Smooth muscle cell (in vitro differentiated cells): ENCODE measurements at regions not wholly inside any gene's neighbourhood (a gene's known extent, or its start where the extent isn't known, plus 50 kb on each side); places are given as distances from the start of the nearest gene placed in this dataset.
"Not testable (repeated sequence)": the region's sequence is repeated elsewhere in the genome, so short reads cannot be mapped to it uniquely, and the experiment has no call there.

ENCODE experiments used
- DNase-seq: peaks from one replicate; lab custom pipeline; 2025; ENCODE audit not compliant: unreplicated experiment; lab: John Stamatoyannopoulos, UW
- H2AFZ ChIP-seq: fragments of 200-600 bp; sonication (generic); 2 replicates; pipeline ENCODE4 v1.6.0; 2016; ENCODE audit warnings: antibody characterized with exemption, low read depth, mild to moderate bottlenecking
- H3F3A ChIP-seq: fragments of 200-600 bp; sonication (generic); 2 replicates; pipeline ENCODE4 v1.6.0; 2017; ENCODE audit warnings: antibody characterized with exemption, low read depth
- H3K27ac ChIP-seq: fragments of 200-600 bp; sonication (generic); 2 replicates; pipeline ENCODE4 v1.5.1; 2016; ENCODE audit warnings: low read depth, mild to moderate bottlenecking
- H3K27me3 ChIP-seq: fragments of 200-600 bp; sonication (generic); 2 replicates; pipeline ENCODE4 v1.6.1; 2016; ENCODE audit warnings: low read depth, mild to moderate bottlenecking
- H3K36me3 ChIP-seq: fragments of 200-600 bp; sonication (generic); 2 replicates; pipeline ENCODE4 v1.5.1; 2016; ENCODE audit warnings: low read depth
- H3K4me1 ChIP-seq: fragments of 200-600 bp; sonication (generic); 2 replicates; pipeline ENCODE4 v1.5.1; 2016; ENCODE audit warnings: low read depth
- H3K4me2 ChIP-seq: fragments of 200-600 bp; sonication (generic); 2 replicates; pipeline ENCODE4 v1.6.0; 2016; ENCODE audit warnings: mild to moderate bottlenecking
- H3K4me3 ChIP-seq: fragments of 200-600 bp; sonication (generic); 2 replicates; pipeline ENCODE4 v1.5.1; 2016; ENCODE audit warnings: mild to moderate bottlenecking
- H3K79me2 ChIP-seq: fragments of 200-600 bp; sonication (generic); 2 replicates; pipeline ENCODE4 v1.6.0; 2016; ENCODE audit warnings: low read depth, mild to moderate bottlenecking
- H3K9ac ChIP-seq: fragments of 200-600 bp; sonication (generic); 2 replicates; pipeline ENCODE4 v1.6.0; 2016; ENCODE audit warnings: low read depth
- H3K9me3 ChIP-seq: fragments of 200-600 bp; sonication (generic); replicated peaks from 2 replicates; pipeline ENCODE4 v1.5.1; 2016; ENCODE audit warnings: low read depth
- H4K20me1 ChIP-seq: fragments of 200-600 bp; sonication (generic); 2 replicates; pipeline ENCODE4 v1.6.0; 2016; ENCODE audit warnings: low read depth
- WGBS: methylation state at CpG from one replicate; pipeline ENCODE4 v1.1.7; 2016; ENCODE audit warnings: low lambda C conversion rate; 5-methylcytosine and 5-hydroxymethylcytosine counted together
- TF ChIP-seq, protein P1 (sequence below): fragments of 200-600 bp; sonication (generic); IDR thresholded peaks from 2 replicates; pipeline ENCODE4 v1.5.1; 2017; ENCODE audit warnings: borderline replicate concordance, mild to moderate bottlenecking, antibody characterized with exemption; ENCODE audit not compliant: insufficient read depth, poor library complexity, severe bottlenecking

DNA sequence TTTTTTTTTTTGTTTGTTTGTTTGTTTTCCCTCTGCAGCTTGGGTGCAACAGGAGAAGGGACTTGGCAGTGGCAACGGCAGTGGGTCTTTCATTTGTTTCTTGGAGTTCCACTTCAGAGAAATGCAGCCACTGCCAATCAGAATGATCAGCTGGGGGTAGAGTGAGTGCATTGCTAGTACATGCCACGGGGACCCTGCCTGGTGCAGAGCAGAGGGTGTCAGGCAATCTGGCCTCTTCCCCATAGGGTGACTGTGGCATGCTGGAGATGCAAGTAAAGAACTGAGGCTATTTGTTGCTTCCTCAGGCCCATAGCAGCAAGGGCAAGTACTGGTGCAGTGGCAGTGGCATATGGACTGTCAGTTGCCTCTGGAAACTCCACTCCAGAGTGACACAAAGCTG lies 1073.6 kb upstream of the EDIL3 start:
- no peaks in the 10 kb centered on the region for H3K9me3 ChIP-seq
- 92% methylated on average over 2 of the region's 2 CpGs for WGBS
- H3K4me2 ChIP-seq, result no peak overlapping the region
- no peaks in the 10 kb centered on the region for H3K27me3 ChIP-seq
- H3K27ac ChIP-seq, result no peak overlapping the region
- TF ChIP-seq, protein P1, sequence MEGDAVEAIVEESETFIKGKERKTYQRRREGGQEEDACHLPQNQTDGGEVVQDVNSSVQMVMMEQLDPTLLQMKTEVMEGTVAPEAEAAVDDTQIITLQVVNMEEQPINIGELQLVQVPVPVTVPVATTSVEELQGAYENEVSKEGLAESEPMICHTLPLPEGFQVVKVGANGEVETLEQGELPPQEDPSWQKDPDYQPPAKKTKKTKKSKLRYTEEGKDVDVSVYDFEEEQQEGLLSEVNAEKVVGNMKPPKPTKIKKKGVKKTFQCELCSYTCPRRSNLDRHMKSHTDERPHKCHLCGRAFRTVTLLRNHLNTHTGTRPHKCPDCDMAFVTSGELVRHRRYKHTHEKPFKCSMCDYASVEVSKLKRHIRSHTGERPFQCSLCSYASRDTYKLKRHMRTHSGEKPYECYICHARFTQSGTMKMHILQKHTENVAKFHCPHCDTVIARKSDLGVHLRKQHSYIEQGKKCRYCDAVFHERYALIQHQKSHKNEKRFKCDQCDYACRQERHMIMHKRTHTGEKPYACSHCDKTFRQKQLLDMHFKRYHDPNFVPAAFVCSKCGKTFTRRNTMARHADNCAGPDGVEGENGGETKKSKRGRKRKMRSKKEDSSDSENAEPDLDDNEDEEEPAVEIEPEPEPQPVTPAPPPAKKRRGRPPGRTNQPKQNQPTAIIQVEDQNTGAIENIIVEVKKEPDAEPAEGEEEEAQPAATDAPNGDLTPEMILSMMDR, result no peak
- no peaks in the 10 kb centered on the region for H3K36me3 ChIP-seq
- H3K4me3 ChIP-seq, result no peak overlapping the region
- no peak for DNase-seq
- H3F3A ChIP-seq, result no peaks in the 10 kb centered on the region
- H3K9ac ChIP-seq, result no peak overlapping the region
- H3K4me1 ChIP-seq, result no peaks in the 10 kb centered on the region
- H2AFZ ChIP-seq, result no peak overlapping the region
- H4K20me1 ChIP-seq, result no peaks in the 10 kb centered on the region
- no peaks in the 10 kb centered on the region for H3K79me2 ChIP-seq

DNA sequence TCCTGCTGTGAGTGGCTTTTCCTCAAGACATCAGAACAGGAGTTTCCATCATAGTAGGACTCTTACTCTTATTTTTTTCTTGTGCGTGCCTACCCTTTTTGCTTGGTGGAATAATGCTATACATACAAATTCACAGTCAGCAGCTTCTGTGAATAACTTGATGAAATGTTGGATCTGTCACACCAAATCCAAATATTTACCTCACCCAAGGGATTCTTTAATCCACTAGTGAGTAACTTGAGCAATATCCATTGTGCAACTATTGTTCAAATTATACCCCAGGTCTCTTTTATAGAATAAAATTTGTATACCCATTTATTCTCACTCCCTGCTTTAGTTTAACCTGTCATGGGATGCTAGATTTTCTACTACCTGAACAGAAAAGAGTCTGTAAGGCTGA lies 1078.3 kb upstream of the EDIL3 start:
- no peak for DNase-seq
- Histone ChIP-seq H3K4me3 (no peak overlapping the region), H3K27me3 (no peaks in the 10 kb centered on the region), H3K79me2 (no peaks in the 10 kb centered on the region), H3K4me2 (no peak overlapping the region), H3K9me3 (no peaks in the 10 kb centered on the region), H3K4me1 (no peaks in the 10 kb centered on the region), H2AFZ (no peak overlapping the region), H3F3A (no peaks in the 10 kb centered on the region), H3K27ac (no peak overlapping the region), H4K20me1 (no peaks in the 10 kb centered on the region), H3K36me3 (no peaks in the 10 kb centered on the region), H3K9ac (no peak overlapping the region)
- TF ChIP-seq, protein P1, result no peak
- 97% methylated on average over 1 of the region's 1 CpG for WGBS

DNA sequence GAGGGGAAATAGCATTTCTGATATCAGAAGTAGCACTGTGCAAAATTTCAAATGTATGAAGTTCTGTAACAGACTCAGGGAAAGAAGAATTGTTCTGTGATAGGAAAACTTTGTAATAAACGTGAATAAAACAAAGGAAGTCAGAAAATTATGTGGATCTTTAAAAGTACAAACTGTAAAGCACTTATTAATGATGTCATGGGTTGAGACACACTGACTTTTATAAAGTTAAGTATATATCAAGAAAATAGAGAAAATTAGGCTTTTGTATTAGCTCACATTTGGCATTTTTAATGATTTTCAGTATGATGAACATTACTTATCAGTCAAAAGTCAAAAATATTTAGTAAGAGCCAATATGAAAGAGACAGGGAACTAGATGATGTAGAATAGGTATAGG lies 1081.7 kb upstream of the EDIL3 start:
- H3K9me3 ChIP-seq, result no peaks in the 10 kb centered on the region
- H3K36me3 ChIP-seq, result no peaks in the 10 kb centered on the region
- no peak overlapping the region for H3K4me3 ChIP-seq
- no peak overlapping the region for H3K9ac ChIP-seq
- no peaks in the 10 kb centered on the region for H3K4me1 ChIP-seq
- H3F3A ChIP-seq, result no peaks in the 10 kb centered on the region
- no peaks in the 10 kb centered on the region for H3K79me2 ChIP-seq
- TF ChIP-seq, protein P1, result no peak
- H3K27me3 ChIP-seq, result no peaks in the 10 kb centered on the region
- no peak overlapping the region for H3K4me2 ChIP-seq
- no peaks in the 10 kb centered on the region for H4K20me1 ChIP-seq
- WGBS, result 74% methylated on average over 1 of the region's 1 CpG
- no peak overlapping the region for H2AFZ ChIP-seq
- no peak overlapping the region for H3K27ac ChIP-seq
- DNase-seq, result no peak

DNA sequence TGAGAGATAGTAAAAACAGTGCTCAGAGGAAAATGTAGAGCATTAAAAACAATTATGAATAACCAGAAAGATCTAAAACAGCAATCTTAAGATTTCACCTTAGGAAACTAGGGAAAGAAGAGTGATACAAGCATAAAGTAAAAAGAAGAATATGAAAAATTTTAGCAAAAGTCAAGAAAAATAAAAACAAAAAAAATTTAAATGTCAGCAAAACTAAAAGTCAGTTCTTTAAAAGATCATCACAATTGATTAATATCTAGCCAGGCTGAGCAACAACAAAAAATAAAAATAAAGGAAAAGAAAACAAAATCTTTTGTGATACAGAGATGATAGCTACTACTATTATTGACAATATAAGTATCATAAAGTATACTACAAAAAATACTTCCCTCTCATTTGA lies 1088.1 kb upstream of the EDIL3 start:
- Histone ChIP-seq H3K9me3 (peaks cover 4% of the 10 kb centered on the region), H3K4me2 (no peak overlapping the region), H3K27ac (no peak overlapping the region), H4K20me1 (no peaks in the 10 kb centered on the region), H3K4me1 (no peaks in the 10 kb centered on the region), H3F3A (no peaks in the 10 kb centered on the region), H2AFZ (no peak overlapping the region), H3K27me3 (no peaks in the 10 kb centered on the region), H3K9ac (no peak overlapping the region), H3K4me3 (no peak overlapping the region), H3K36me3 (no peaks in the 10 kb centered on the region), H3K79me2 (no peaks in the 10 kb centered on the region)
- DNase-seq, result no peak
- TF ChIP-seq, protein P1, result no peak

DNA sequence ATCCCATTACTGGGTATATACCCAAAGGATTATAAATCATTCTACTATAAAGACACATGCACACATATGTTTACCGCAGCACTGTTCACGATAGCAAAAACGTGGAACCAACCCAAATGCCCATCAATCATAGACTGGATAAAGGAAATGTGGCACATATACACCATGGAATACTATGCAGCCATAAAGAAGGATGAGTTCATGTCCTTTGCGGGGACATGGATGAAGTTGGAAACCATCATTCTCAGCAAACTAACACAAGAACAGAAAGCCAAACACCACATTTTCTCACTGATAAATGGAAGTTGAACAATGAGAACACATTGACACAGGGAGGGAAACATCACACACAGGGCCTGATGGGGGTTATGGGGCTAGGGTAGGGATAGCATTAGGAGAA lies 1090.5 kb upstream of the EDIL3 start:
- WGBS, result 83% methylated on average over 4 of the region's 4 CpGs
- not testable (repeated sequence) for DNase-seq

More for the DNA sequence above, 1090.5 kb upstream of the EDIL3 start:
- not testable (repeated sequence) for H3K4me2 ChIP-seq, H3K4me3 ChIP-seq, H3K27me3 ChIP-seq, H3K9ac ChIP-seq, H3K4me1 ChIP-seq, H4K20me1 ChIP-seq, H3K27ac ChIP-seq, H3F3A ChIP-seq, H2AFZ ChIP-seq, H3K9me3 ChIP-seq, H3K79me2 ChIP-seq, H3K36me3 ChIP-seq
